SKM-1 (cell line): ENCODE measurements at regions not wholly inside any gene's neighbourhood (a gene's known extent, or its start where the extent isn't known, plus 50 kb on each side); places are given as distances from the start of the nearest gene placed in this dataset.

Experiments used
- DNase-seq: peaks from one replicate; lab custom pipeline; 2025; ENCODE audit not compliant: unreplicated experiment; lab: John Stamatoyannopoulos, UW

DNA sequence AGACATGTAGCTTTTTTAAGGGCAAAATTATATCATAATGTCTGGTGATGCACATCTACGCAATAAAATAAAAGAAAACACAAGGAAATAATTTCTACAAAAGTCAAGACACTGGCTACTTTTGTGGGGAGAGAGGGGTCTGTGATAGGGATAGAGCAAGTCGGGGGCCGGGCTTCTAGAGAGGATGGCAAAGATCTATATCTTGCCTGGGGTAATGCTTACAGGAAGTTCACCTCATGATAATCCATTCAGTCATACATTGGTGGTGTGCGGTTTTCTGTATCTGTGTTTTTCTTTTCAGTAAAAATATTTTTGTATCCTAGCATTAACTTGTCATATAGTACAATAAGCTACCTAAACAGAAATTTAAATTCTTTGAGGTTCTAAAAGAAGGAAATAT, 178.8 kb downstream of the ARRDC4 start:
- DNase-seq, result no peak

DNA sequence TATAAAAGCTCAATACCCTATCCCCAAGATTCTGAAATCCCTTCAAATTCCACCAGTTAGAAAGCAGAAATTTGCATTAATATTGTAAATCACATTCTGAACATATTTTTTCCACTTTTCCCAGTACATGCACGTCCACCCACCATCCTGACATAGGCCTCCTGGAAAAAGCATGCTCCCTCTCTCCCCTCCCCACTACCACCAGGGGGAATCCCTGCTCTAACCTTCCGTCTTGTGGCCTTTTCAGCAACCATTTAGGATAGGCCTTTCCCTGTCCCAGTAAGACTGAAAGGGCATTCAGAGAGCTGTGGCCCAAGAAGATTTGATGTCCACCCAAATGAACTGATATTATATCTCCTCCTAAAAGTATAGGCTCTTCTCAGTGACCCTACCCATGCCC, 182.1 kb downstream of the ARRDC4 start:
- no peak for DNase-seq

DNA sequence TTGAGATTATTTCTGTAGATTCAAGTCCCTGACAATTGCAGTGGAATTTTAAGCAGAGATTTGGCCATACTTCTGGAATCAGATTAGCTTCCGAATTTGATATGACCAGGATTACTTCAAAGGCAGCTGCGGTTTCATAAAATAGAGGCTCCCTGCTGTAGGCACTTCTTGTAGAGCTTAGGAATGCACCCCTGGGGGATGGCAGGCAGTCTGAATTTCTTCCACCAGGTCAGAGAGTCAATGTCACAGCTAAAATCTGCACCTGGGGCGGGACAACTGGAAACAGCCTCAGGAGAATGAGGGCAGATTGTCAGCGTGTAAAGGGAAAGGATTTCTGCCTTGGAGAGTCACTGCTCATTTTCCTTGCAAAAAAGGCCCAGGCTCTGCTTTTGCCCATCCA, 182.6 kb downstream of the ARRDC4 start:
- no peak for DNase-seq

DNA sequence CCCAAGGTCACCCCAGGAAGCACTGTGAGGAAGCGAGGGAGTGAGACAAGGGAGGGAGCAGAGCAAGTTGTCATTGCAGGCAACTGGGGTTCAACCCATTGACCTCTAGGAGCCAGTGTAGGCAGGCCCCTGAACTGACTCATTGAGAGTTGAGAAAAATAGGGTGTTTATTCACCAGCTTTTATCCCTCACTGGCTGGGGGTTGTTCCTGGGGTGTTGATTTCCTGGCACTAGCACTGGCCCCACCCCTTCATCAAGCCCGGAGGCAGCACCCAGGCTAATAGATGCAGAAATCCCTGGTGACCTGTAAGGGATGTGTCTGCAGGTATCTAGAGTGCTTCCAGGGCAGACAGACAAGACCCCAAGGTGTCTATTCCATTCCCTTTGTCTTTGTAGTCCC, 183.9 kb downstream of the ARRDC4 start:
- DNase-seq, result no peak

DNA sequence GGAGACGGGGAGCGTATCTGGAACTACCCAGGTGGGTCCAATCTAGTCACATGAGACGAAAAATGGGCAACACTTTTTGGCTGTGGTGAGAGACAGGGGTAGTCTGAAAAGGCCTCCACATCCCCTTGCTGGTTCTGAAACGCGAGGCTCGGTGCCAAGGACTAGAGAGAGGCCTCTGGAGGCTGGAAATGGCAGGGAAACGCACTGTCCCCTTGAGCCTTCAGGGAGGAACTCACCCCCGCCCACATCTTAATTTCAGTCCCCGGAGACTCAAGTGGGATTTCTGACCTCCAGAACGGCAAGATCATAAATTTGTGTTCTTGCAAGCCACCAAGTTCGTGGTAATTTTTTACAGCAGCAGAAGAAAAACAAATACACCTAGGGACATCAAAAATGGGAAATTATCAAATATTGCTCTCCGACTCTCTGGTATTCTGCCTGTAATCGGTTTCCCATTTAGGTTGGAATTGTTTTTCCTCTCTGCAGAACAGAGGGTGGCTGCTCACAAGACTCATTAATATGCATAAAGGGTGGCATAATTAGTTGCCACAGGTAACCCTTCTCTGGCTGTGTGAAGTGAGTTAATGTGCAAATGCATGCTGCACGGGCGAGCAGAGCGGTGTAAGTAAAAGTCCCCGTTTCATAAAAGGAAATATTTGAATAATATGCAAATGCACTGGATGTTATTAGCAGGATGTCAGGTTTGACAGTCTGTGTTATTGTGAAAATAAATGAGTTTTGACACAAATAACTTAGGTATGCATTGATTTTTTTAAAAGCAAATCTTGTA, 185.7 kb downstream of the ARRDC4 start:
- no peak for DNase-seq

DNA sequence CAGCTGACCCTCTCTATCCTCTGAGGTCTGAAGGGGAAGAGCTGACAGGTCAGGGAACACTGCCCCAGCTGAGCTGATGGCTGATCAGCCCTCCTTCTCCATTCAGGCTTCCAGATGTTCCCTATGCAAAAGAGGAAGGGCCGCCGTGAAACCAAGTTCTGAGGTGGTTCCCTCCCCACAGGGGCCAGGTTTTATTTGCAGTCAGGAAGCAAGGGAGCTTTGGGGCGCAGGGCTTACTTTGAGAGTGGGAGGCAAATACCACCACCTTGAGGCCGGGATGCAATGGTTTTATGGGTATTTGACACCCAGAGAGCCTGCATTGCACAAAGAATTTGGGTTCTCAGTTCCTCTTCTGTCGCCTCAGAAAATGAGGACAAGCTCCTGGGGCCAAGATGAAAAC, 186.9 kb downstream of the ARRDC4 start:
- DNase-seq, result peak; percentile 51

DNA sequence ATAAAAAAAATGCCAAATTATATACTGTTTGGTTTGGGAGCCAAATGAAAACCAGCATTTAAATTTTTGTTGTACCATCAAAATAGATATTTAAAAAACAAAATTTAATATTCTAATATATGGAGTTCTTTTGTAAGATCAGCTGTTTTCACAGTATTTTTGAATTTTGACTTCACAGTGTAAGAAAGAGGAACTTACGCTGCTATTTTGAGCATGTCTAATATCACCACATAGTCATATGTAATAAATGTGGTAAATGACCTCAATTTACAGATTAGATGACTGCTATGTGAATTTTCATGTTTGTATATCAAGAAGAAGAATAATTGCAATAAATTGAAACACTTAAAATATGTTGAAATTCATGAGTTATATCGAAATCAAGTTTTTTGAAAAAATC, 189.6 kb downstream of the ARRDC4 start:
- DNase-seq, result no peak

DNA sequence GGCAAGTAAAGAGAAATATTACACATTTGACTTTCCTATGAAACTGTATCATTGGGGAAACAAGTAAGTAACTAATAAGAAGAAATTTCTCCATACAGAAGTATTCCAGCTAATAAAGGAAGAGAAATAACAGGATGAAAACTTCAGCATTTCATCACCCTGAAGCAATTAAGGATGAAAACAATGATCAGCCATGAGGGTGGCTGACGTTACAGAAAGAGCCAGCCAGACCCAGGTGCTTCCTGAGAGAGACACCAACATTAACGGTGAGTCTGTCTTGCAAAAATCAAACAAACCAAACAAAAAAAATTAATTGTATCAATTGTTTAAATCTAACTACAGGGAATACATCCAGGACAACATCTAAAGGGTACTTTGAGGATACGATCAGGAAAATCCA, 190.0 kb downstream of the ARRDC4 start:
- no peak for DNase-seq

DNA sequence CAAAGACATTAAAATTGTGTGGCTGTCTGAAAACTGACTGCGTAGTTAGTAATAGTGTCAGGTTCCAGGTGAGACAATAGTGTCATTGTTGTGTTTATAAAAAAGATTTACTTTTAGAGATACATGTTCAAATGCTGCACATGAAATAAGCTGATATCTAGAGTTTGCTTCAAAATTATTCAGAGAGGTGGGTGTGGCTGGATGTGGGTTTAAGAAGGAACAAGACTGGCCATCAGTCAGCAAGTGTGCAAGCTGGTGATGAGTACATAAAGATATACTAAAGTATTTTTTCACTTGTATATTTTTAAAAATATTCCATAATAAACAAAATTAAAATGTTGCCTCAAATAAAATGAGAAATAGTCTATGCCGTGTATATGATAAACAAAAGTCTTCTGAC, 190.6 kb downstream of the ARRDC4 start:
- no peak for DNase-seq

DNA sequence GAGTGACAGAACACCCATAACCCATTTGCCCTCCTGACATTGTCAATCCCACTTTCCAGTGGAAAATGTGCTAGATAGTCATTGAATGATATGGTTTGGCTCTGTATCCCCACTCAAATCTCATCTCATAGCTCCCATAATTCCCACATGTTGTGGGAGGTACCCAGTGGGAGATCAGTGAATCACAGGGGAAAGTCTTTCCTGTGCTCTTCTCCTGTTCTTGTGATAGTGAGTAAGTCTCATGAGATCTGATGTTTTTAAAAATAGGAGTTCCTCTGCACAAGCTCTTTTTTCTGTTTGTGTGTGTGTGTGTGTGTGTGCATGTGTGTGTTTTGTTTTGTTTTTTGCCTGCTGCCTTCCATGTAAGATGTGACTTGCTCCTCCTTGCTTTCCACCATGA, 191.7 kb downstream of the ARRDC4 start:
- no peak for DNase-seq

DNA sequence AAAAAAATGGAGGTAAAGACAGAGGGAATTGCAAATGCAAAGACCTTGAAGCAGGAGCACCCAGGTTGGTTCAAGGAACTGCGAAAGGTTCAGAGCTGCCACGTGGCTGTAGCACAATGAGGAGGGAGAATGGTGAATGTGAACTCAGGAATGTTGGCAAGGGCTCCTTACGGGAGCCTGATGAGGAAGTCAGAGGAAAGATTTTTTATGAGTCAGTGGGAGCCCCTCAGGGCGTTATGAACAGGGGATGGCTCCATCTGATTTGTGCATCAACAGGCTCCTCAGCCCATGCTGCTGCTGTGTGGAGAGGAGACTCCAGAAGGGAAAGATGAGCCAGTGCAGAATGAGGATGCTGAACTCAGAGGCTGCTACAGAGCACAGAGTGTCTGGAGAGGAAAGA, 194.4 kb downstream of the ARRDC4 start:
- no peak for DNase-seq

DNA sequence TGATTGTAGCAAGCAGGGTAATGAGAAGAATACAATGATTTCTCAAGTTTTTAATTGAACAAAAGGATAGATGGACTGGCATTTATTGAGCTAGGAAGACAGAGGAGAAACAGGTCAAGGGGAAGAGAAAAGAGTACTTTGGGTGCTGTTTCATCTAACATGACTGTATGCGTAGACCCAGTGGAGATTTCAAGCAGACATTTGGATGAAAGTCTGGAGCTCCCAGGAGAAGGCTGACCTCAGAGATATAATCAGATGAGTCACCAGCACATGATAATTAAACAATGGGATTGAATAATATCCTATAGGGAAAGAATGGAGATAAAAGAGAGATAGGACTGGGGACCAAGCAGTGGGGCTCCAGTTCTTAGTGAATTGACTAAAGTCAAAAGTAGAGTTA, 194.9 kb downstream of the ARRDC4 start:
- DNase-seq, result no peak

DNA sequence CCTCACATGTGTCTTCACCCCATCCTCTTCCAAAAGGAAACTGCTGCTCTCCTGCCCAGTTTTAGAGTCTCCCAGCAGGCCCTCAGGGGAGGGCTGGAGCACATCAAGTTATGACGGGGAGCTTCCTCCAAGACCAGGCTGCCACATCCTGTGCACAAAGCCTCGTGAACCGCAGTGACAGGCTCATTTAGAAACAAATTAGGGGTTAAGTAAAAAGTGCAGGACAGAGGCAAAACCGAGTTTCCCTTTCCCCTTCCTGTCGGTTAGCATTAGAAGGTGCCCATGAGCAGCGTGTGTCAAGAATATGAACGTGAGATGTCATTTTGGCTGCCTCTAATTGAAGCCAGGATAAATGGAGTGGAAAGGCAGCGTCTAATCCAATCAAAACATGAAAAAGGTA, 199.7 kb downstream of the ARRDC4 start:
- DNase-seq, result peak; percentile 91

DNA sequence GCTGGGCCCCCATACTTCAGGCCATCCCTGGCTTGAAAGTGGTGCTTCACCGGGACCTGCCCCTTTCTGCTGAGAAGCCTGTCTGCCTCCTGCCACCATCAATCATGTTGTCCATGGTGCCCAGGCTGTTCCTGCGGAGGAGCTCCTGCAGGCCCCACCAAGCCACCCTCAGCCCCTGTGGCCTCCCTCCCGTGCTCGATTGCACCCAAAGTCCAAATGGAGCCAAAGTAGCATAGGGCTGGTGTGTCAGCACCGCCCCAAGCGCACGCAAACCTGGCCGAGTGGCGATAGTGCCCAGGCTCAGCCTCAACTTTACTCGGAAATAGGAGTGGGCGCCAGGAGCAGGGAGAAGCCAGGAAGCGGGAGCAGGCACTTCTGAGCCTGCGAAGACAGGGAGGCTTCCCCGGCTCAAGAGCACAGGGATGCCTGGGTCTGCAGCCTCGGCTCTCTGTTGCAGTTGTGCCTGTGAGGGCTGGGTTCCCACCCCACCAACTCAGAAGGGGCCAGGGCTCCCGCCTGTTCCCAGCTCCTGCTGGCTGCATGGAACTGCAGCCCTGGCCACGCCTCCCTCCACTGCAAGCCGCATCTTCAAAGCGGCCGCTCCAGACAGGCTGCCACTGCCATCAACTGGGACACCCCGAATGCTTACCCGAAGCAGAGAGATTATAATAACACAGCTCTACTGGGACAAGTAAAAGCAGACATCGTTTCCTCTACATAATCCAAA, 203.0 kb downstream of the ARRDC4 start:
- DNase-seq, result no peak

DNA sequence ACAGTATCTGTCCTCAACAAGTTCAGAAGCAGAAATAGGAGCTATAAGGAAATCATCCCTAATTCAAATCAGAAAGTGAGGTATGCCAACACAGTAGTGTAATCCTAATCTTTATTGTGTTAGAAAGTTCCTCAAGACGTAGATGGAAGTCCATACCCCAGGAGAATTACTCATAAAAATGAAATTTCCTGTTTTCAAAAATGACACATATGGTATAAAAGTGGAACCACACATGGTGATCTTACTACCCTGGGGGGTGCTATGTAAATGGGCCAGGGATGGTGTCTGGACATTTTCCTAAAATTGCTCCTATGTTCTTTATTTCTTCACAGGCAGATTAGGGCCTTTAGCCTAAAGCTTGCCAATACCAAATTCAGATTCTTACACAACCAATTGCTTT, 204.1 kb downstream of the ARRDC4 start:
- no peak for DNase-seq

DNA sequence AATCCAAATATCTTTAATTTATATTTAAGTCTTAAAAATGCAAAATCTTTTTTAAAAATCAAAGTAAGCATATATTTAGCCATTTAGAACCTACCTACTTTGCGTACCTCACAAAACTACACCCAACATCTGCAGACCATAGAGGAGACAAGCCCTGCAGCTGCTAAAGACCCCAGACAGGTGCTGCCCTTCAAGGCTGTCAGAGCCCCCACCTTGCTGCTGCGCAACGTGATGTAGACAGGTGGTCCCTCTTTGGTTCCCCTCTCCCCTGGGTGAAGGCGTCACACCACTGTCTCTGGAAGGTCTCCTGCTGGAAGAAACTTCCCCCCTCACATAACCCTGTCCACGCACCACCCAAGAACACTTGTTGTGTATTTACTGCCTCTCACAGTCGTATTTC, 204.5 kb downstream of the ARRDC4 start:
- DNase-seq, result no peak

DNA sequence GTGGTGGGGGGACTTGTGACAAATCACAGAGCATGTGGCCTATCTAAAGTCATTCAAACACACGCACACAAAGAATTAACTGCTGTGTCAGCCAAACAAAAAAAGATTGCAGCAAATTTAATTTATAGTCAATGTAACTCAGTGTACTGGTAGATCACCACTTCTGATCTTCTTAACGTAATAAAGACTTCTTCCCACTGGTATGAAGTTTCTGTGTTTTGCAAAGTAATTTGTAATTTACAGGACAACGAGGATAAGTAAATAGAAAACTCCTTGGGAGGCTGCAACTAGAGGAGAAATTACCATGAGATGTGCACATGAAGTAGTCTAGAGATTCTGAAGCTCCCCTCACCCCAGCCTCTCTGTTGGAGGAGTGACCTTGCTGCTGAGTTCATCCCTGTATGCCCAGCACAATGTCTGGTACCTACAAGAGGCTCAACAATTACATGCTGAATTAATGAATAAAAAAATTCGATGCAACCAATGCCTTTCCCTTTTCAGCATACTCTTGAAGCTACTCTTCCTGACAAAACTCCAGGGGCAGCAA, 207.3 kb downstream of the ARRDC4 start:
- no peak for DNase-seq

DNA sequence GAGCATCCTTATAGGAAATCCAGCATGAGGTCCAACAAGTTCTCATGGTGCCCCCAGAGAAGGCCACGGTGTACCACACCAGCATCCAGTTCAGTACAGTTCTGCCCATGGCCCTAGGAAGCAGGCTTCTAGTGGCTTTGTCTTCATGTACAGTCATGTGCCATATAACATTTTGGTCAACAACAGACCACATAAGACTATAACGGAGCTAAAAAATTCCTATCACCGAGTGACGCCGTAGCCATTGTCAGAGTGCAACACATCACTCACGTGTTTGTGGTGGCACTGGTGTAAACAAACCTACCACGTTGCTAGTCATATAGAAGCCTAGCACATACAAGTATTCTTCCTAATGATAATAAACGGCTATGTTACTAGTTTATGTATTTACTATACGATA, 209.0 kb downstream of the ARRDC4 start:
- no peak for DNase-seq

DNA sequence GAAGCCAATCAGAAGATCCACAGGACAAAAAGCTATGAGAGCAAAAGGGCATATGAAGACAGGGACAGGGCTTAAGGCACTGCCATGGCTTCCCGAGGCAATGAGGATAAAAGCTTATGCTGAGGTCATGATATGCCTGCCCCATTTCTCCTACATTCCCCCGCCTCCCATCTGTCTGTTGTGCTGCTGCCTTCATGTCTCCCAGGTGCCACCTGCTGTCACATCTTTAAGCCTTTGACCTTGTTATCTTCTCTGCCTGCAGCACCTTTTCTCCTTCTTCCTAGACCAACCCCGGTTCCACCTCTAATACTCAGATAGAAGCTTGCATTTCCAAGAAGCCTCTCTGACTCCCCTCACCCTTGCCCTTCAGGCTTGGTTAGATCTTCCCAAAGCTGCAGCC, 213.8 kb downstream of the ARRDC4 start:
- DNase-seq, result no peak

DNA sequence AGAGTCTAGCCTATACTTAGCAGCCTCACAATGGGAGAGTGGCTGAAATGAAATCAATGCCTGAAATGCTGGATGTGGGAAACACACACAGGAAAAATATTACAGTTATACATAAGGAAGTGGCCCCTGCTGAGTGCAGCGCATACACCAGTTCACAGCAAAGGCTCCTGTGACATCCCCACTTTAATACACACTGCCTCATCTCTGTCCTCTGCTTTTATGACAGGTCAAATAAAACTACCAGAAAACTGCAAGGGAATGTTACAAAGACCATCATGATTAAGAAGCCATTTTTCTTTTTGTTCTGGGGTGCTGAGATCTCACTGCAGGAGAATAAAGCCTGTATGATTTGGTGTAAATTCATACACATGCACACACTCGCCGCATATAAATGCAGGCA, 214.3 kb downstream of the ARRDC4 start:
- no peak for DNase-seq

DNA sequence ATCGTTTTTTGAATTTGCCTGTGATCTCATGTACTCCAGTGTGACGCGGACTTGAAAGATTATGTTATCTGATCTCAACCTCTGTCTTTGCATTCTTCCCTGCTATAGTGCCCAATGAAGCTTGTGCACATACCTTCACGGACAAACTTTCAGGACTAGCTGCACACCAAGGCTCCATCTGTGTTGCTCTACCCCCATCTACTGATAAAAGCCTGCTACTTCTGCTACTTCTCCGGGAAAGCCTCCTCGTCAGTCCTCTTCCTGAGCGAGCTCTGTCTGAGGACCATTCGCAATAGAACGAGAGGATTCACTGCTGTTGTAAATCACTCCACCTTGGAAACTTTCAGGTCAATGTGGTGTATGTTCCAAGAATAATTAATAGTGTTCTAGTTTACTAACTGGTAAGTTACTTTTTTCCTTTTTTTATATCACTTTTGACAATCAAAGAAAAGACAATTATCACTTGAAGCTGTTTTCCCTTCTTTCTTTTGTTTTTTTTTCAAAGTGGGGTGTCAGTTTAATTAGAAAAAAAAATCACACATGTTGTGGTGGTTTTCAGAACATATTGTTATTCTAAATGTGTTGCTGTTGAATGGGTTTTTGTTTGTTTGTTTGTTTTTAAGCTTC, 217.6 kb downstream of the ARRDC4 start:
- DNase-seq, result peak; percentile 73

DNA sequence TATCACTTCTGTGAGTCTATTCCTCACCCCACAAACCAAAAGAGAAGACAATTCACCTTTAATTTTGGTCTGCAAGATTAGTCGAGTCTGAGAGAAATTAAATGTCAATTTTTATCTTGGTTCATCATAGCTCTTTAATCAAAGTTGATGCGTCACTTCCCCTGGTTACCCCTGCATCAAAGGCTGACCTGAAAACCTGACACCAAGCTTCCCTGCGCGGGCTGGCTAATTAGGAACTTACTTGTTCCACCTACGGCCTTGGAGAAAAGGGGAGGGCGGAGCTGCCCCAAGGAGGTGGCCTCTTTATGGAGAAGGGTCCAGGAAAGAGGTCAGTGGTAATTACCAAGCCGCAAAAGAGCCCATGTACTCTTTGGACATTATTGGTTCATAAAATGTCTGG, 218.4 kb downstream of the ARRDC4 start:
- no peak for DNase-seq
